CD4-positive, alpha-beta T cell treated with Interleukin-1 beta for 1 hour (primary cell): ENCODE measurements at regions not wholly inside any gene's neighbourhood (a gene's known extent, or its start where the extent isn't known, plus 50 kb on each side); places are given as distances from the start of the nearest gene placed in this dataset.
"Not testable (repeated sequence)": the region's sequence is repeated elsewhere in the genome, so short reads cannot be mapped to it uniquely, and the experiment has no call there.

ENCODE experiments used
- DNase-seq, 2 donors: peaks; one replicate each; pipeline ENCODE4 v3.0.0-alpha.2; 2020 to 2022

- no peak for DNase-seq
These were observed 473.7 kb upstream of the JARID2 start for GRCh38 chr6:14772188-14772587.

GRCh38 chr6:14775528-14775927 is 470.3 kb upstream of the JARID2 start:
- no peak for DNase-seq

- DNase-seq: no peak
These were observed 469.6 kb upstream of the JARID2 start for GRCh38 chr6:14776307-14776706.

DNA sequence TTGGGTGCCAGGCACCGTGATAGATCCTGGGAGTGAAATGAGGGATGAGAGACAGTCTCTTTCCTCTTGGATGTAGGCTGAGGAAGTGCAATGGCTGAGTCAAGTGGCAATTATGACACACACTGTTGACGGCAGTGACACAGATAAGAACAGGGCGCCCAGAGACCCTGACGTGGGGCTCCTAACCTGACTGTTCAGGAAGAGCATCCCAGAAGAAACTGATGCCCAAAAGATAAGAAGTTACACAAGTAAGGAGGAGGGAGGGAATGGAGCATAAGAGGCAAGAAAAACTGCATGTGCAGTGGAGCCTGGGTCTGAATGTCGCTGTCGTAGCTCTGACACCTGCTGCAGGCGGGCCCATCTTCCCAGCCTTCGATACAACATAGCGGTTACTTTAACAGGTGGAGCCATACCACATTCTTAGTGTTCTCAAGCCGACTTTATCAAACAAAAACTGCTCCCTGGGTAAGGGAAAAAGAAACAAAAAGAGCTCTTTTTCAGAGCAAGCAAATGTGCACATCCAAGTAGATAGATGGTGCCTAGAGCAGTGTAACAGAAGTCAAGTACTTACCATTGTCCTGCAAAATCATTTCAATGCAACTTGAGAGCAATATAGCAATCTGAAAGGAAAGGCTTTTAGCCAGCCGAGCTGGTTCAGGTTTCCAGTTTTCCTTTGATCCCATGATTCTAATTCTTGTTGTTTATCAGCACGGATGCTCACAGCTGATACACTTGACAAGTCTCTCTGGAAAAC is 463.9 kb upstream of the JARID2 start:
- no peak for DNase-seq

- not testable (repeated sequence) for DNase-seq
These were observed 462.9 kb upstream of the JARID2 start for GRCh38 chr6:14782921-14783464.

DNA sequence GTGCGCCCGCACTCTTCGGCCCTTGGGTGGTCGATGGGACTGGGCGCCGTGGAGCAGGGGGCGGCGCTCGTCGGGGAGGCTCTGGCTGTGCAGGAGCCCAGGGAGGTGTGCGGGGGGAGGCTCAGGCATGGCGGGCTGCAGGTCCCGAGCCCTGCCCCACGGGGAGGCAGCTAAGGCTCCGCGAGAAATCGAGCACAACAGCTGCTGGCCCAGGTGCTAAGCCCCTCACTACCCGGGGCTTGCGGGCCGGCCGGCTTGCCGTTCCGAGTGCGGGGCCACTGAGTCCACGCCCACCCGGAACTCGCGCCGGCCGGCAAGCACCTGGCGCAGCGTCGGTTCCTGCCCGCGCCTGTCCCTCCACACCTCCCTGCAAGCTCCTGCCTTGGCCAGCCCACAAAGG is 462.3 kb upstream of the JARID2 start:
- DNase-seq: no peak

- DNase-seq: peak in 1 of 2 donors; percentile 3
These were observed 461.0 kb upstream of the JARID2 start for GRCh38 chr6:14784596-14785492.

GRCh38 chr6:14785493-14785790 is 460.4 kb upstream of the JARID2 start:
- DNase-seq: no peak

DNA sequence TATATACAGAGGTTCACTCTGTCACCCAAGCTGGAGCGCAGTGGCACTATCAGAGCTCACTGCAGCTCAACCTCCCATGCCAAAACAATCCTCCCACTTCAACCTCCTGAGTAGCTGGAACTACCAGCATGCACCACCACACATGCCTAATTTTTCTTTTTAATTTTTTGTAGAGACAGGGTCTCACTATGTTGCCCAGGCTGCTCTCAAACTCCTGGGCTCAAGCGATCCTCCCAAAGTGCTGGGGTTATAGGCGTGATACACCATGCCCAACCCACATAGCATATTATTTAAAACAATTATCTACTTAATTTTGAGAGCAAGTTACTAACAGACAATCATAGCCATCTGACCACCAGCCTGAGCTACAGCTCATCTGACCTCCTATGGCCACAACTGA is 459.9 kb upstream of the JARID2 start:
- DNase-seq: no peak

DNA sequence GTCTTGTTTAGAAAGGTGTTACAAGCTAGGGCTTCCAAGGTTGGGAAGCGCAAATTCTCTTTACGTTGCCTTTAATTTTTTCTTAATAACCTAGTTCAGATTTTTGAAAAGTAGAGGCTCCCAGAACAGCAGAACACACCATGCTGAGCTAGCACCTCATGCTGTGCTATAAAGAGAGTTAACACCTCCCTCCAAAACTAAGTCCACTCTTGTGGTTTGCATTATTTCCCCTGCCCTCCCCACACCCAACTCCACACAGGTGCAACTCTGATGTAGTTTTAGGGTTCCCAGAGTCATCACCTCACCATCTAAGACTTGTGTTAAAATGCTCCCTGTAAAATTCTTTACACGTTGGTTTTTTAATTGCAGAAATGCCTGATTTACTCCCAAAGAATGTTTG is 459.4 kb upstream of the JARID2 start:
- DNase-seq: no peak

GRCh38 chr6:14787250-14787649 is 458.6 kb upstream of the JARID2 start:
- no peak for DNase-seq

GRCh38 chr6:14787677-14788076 is 458.2 kb upstream of the JARID2 start:
- DNase-seq: no peak

- DNase-seq: no peak
These were observed 455.9 kb upstream of the JARID2 start for GRCh38 chr6:14789996-14790395.

- no peak for DNase-seq
These were observed 454.9 kb upstream of the JARID2 start for GRCh38 chr6:14790976-14791375.

DNA sequence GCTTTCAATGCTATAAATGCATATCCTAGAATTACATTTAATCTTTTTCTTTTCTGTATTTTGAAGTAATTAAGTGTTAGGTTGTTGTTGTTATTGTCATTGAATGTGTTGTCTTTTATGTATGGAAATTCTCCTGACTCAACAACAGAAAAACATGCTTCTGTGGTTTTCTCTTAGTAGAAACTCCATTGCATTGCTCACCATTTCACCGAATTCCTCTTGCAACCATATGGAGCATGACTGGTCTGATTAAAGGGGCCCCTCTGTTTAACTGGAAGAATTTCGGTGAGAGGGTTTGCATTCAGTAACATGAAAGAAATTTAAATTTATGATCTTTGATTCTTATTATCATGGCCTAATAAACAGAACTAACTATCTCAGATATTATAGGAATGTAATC is 454.3 kb upstream of the JARID2 start:
- DNase-seq: no peak

GRCh38 chr6:14792118-14792955 is 453.5 kb upstream of the JARID2 start:
- no peak for DNase-seq

DNA sequence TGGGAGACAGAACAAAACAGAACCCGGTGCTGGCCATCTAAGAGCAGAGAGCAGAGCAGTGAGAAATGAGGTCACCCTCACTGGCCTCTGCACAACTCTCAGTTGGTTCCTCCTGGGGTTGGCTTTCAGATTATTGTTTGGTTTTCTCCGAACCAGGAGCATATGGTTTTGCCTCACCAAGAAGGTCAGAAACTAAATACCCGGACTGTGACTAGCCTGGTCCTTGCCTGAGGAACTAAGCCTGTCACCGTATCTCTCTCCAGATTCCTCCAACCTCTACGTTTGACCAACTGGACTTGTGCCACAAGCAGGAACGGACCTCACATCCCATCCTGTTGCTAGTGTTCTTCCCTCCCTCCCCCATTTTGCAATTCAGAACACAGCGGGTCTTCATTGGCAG is 450.4 kb upstream of the JARID2 start:
- no peak for DNase-seq

DNA sequence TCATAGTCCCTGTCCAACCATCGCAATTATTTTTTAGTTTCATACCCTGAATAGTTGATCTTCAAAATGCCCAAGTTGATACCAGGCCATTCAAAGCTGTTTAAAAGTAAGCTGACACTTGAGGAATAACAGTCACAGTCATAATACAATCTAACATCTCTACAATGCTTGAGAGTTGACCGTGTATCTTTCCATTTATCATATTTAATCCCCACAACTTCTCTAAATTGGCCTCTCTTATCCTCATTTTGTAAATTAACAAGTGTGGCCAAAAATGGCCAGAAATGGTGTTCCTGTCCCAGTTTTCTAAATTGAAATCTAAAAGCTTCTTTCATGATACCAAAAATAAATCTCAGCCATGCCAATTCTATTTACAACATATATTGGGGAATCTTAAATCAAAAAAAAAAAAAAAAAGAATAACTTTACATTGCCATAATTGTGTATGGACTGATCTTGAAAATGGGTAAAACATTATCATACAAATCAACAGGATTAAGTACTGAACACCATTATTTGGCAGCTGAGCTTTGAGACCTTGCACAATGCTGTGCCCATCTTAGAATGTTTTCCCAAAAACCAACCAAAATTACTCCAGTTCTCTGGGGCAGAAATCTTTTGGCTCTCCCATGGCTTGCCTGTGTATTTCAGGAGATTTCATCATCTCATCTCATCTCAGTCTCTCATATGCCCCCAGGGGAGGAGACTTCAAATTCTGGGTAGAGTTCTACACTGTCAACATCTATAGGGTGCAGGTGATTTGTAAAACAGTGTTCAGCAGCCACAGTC is 448.7 kb upstream of the JARID2 start:
- DNase-seq: no peak

GRCh38 chr6:14797875-14798593 is 447.8 kb upstream of the JARID2 start:
- no peak for DNase-seq

GRCh38 chr6:14798594-14798982 is 447.3 kb upstream of the JARID2 start:
- no peak for DNase-seq

DNA sequence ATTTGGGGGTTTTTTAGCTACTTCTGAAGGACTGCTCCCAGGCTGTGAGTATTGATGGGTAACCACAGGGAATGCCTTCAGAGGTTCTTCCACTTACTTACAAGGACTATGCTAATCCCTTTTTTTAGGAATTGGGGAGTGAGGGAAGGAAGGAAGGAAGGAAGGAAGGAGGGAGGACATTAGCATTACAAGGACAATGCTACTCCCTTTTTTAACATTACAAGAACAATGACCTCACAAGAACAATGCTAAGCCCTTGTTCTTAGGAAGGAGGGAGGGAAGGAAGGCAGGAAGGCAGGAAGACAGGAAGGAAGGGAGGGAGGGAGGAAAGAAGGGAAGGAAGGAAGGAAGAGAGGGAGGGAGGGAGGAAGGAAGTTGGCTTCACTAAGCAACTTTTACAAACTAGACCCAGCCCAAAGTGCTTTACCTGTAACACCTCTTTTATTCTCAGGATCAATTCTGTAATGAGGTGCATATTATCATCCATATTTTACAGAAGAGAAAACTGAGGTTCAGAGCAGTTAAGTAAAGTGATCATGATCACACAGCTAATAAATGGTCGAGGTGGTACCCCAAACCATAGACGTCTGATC is 446.8 kb upstream of the JARID2 start:
- DNase-seq: no peak
